ENCODE measurements at regions not wholly inside any gene's neighbourhood (a gene's known extent, or its start where the extent isn't known, plus 50 kb on each side); places are given as distances from the start of the nearest gene placed in this dataset.

DNA sequence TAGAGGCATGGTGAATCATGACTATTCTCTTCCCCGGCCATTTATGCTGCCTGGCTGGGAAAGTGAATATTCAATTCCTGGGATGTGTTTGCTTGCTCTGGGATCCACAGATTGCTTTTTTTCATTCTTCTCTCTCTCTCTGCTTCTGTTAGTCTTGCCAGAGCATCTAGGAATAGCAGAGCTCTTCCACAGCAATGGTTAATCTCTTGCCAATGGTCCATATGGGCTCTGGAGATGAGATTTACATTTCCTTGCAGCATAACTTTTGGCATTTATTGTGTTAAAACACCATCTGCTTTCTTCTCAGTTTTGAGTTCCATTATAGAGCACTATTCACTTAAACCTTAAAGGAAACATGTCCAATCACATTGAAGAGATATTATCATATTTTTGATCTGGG, 59.2 kb upstream of the GUCY1A1 start:
- no TSS peak for BruUV-seq (replicated peaks)
- Mint-ChIP-seq H3K4me1 (ENCODE audit: low read depth, unreplicated experiment) (peaks cover 16% of the 10 kb centered on the region), H3K4me3 (ENCODE audit: low read depth, unreplicated experiment) (no peak overlapping the region), H3K27me3 (ENCODE audit: unreplicated experiment) (no peaks in the 10 kb centered on the region), H3K9me3 (ENCODE audit: low read depth, unreplicated experiment) (no peaks in the 10 kb centered on the region), H3K36me3 (ENCODE audit: insufficient read depth, unreplicated experiment) (no peaks in the 10 kb centered on the region), H3K27ac (ENCODE audit: unreplicated experiment) (no peak overlapping the region)
- CTCF ChIA-PET: no interaction called here
- TF ChIP-seq, protein P1, sequence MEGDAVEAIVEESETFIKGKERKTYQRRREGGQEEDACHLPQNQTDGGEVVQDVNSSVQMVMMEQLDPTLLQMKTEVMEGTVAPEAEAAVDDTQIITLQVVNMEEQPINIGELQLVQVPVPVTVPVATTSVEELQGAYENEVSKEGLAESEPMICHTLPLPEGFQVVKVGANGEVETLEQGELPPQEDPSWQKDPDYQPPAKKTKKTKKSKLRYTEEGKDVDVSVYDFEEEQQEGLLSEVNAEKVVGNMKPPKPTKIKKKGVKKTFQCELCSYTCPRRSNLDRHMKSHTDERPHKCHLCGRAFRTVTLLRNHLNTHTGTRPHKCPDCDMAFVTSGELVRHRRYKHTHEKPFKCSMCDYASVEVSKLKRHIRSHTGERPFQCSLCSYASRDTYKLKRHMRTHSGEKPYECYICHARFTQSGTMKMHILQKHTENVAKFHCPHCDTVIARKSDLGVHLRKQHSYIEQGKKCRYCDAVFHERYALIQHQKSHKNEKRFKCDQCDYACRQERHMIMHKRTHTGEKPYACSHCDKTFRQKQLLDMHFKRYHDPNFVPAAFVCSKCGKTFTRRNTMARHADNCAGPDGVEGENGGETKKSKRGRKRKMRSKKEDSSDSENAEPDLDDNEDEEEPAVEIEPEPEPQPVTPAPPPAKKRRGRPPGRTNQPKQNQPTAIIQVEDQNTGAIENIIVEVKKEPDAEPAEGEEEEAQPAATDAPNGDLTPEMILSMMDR (IDR thresholded peaks at IDR 0.05; ENCODE audit: unreplicated experiment): no peak
- DNase-seq: no peak
- intact Hi-C loops (cut with micrococcal nuclease; ENCODE audit: unreplicated experiment): no loop called here

GRCh38 chr4:155604718-155605626, 61.7 kb upstream of the GUCY1A1 start:
- Mint-ChIP-seq H3K9me3 (ENCODE audit: low read depth, unreplicated experiment) (no peaks in the 10 kb centered on the region), H3K27ac (ENCODE audit: unreplicated experiment) (no peak overlapping the region), H3K4me3 (ENCODE audit: low read depth, unreplicated experiment) (no peak overlapping the region), H3K4me1 (ENCODE audit: low read depth, unreplicated experiment) (peaks cover 17% of the 10 kb centered on the region), H3K36me3 (ENCODE audit: insufficient read depth, unreplicated experiment) (no peaks in the 10 kb centered on the region), H3K27me3 (ENCODE audit: unreplicated experiment) (no peaks in the 10 kb centered on the region)
- no TSS peak for BruUV-seq (replicated peaks)
- DNase-seq: no peak
- CTCF ChIA-PET: no interaction called here
- intact Hi-C loops (cut with micrococcal nuclease; ENCODE audit: unreplicated experiment): no loop called here
- TF ChIP-seq, protein P1 (IDR thresholded peaks at IDR 0.05; ENCODE audit: unreplicated experiment): no peak

DNA sequence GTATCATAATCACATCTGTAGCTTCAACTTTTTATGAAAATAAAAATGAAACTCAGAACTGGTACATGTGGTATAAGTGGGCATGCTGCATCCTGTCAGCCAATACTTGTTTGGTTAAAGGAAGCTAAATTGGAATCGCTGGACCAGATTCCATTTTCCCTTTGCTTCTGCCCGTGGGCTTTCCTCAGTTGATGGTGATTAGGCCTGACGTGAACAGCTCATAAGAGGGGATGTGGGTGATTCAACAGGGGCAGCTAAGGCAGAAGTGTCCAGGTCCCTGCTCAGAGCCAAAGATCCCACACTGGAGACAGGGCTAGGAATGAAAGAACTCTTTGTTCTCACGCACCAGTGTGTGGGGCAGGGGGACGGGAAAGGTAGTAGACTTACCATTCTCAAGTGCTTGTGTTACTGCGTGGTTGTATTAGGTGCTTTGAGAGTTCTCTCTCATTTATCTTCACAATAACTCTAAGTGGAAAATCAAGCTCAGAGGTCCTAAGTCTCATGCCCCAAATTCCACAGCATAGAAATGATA, 63.2 kb upstream of the GUCY1A1 start:
- Mint-ChIP-seq H3K36me3 (ENCODE audit: insufficient read depth, unreplicated experiment) (no peaks in the 10 kb centered on the region), H3K9me3 (ENCODE audit: low read depth, unreplicated experiment) (no peaks in the 10 kb centered on the region), H3K4me3 (ENCODE audit: low read depth, unreplicated experiment) (no peak overlapping the region), H3K27ac (ENCODE audit: unreplicated experiment) (no peak overlapping the region), H3K4me1 (ENCODE audit: low read depth, unreplicated experiment) (peaks cover 11% of the 10 kb centered on the region), H3K27me3 (ENCODE audit: unreplicated experiment) (no peaks in the 10 kb centered on the region)
- no peak for DNase-seq
- BruUV-seq (replicated peaks): no TSS peak
- CTCF ChIA-PET: interaction anchor here (0.6 kb wide), 1 partner anchor 31 kb away, joined by 3 read pairs; no protein-coding TSS in a partner anchor
- intact Hi-C loops (cut with micrococcal nuclease; ENCODE audit: unreplicated experiment): no loop called here
- TF ChIP-seq, protein P1 (IDR thresholded peaks at IDR 0.05; ENCODE audit: unreplicated experiment): no peak

- Mint-ChIP-seq H3K4me3 (ENCODE audit: low read depth, unreplicated experiment) (no peak overlapping the region), H3K27me3 (ENCODE audit: unreplicated experiment) (no peaks in the 10 kb centered on the region), H3K4me1 (ENCODE audit: low read depth, unreplicated experiment) (peaks cover 11% of the 10 kb centered on the region), H3K27ac (ENCODE audit: unreplicated experiment) (no peak overlapping the region), H3K36me3 (ENCODE audit: insufficient read depth, unreplicated experiment) (no peaks in the 10 kb centered on the region), H3K9me3 (ENCODE audit: low read depth, unreplicated experiment) (no peaks in the 10 kb centered on the region)
- intact Hi-C loops (cut with micrococcal nuclease; ENCODE audit: unreplicated experiment): no loop called here
- CTCF ChIA-PET: no interaction called here
- no TSS peak for BruUV-seq (replicated peaks)
- TF ChIP-seq, protein P1 (IDR thresholded peaks at IDR 0.05; ENCODE audit: unreplicated experiment): no peak
- DNase-seq: peak; percentile 0
Observed at GRCh38 chr4:155602351-155603140, 64.1 kb upstream of the GUCY1A1 start.
